Tibial nerve (tissue), 3 donors: ENCODE measurements at regions not wholly inside any gene's neighbourhood (a gene's known extent, or its start where the extent isn't known, plus 50 kb on each side); places are given as distances from the start of the nearest gene placed in this dataset.

Source experiments
- POLR2A ChIP-seq, 2 donors: fragments of 450-650 bp; IDR thresholded peaks; one replicate each; pipeline ENCODE4 v1.6.1; 2017; ENCODE audit warnings: antibody characterized with exemption in 2 of 2, mild to moderate bottlenecking in 2 of 2, moderate library complexity in 2 of 2
- TF ChIP-seq, protein P1 (sequence below), 5 experiments: fragments of 200-600 bp in 3 of 5; fragments of 450-650 bp in 2 of 5; sonication (generic) in 3 of 5; IDR thresholded peaks; one replicate each; pipeline ENCODE4 v1.5.1; 2016 to 2019; ENCODE audit warnings: antibody characterized with exemption in 5 of 5, mild to moderate bottlenecking in 3 of 5, moderate library complexity in 2 of 5

DNA sequence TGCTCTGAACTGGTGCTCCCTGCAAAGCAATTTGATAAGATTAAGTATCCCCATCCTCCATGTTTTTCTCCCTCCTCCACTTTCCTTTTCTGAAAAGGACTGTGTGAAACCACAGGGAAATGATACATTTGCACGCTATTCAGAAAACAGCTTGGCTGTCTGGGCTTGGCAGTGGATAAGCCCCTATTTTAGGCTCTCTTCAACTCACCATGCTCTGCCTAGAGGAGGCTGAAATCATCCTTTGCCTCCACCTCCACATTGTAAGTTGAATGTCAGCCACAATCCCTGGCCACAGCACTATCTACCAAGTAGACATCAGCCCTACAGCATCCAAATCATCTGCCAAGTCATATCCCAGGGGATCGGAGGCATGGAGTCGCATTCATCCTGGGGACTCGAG is 642.3 kb downstream of the RPS29 start:
- no peak for TF ChIP-seq POLR2A (IDR thresholded peaks at IDR 0.05)
- TF ChIP-seq, protein P1, sequence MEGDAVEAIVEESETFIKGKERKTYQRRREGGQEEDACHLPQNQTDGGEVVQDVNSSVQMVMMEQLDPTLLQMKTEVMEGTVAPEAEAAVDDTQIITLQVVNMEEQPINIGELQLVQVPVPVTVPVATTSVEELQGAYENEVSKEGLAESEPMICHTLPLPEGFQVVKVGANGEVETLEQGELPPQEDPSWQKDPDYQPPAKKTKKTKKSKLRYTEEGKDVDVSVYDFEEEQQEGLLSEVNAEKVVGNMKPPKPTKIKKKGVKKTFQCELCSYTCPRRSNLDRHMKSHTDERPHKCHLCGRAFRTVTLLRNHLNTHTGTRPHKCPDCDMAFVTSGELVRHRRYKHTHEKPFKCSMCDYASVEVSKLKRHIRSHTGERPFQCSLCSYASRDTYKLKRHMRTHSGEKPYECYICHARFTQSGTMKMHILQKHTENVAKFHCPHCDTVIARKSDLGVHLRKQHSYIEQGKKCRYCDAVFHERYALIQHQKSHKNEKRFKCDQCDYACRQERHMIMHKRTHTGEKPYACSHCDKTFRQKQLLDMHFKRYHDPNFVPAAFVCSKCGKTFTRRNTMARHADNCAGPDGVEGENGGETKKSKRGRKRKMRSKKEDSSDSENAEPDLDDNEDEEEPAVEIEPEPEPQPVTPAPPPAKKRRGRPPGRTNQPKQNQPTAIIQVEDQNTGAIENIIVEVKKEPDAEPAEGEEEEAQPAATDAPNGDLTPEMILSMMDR (IDR thresholded peaks at IDR 0.05) = no peak
